ENCODE measurements at regions not wholly inside any gene's neighbourhood (a gene's known extent, or its start where the extent isn't known, plus 50 kb on each side); places are given as distances from the start of the nearest gene placed in this dataset.
"Not testable (repeated sequence)": the region's sequence is repeated elsewhere in the genome, so short reads cannot be mapped to it uniquely, and the experiment has no call there.

GRCh38 chr2:7145707-7146106 lies 228.5 kb downstream of the RNF144A start:
- DNase-seq (ENCODE audit: low spot score) = no peak

GRCh38 chr2:7146151-7146550 lies 228.9 kb downstream of the RNF144A start:
- no peak for DNase-seq (ENCODE audit: low spot score)

- no peak for DNase-seq (ENCODE audit: low spot score)
These were observed 237.4 kb downstream of the RNF144A start for GRCh38 chr2:7154656-7155055.

GRCh38 chr2:7161501-7161900 lies 244.3 kb downstream of the RNF144A start:
- DNase-seq (ENCODE audit: low spot score) = no peak

- no peak for DNase-seq (ENCODE audit: low spot score)
These were observed 248.5 kb downstream of the RNF144A start for GRCh38 chr2:7165736-7166135.

GRCh38 chr2:7167801-7168411 lies 250.7 kb downstream of the RNF144A start:
- DNase-seq (ENCODE audit: low spot score) = no peak

GRCh38 chr2:7169593-7169992 lies 252.4 kb downstream of the RNF144A start:
- DNase-seq (ENCODE audit: low spot score) = no peak

GRCh38 chr2:7178996-7179395 lies 261.8 kb downstream of the RNF144A start:
- not testable (repeated sequence) for DNase-seq (ENCODE audit: low spot score)

- no peak for DNase-seq (ENCODE audit: low spot score)
These were observed 263.6 kb downstream of the RNF144A start for GRCh38 chr2:7180638-7181370.

- no peak for DNase-seq (ENCODE audit: low spot score)
These were observed 265.3 kb downstream of the RNF144A start for GRCh38 chr2:7182525-7182924.

- DNase-seq (ENCODE audit: low spot score) = no peak
These were observed 271.9 kb downstream of the RNF144A start for GRCh38 chr2:7189106-7189505.

- no peak for DNase-seq (ENCODE audit: low spot score)
These were observed 273.5 kb downstream of the RNF144A start for GRCh38 chr2:7190587-7191324.

GRCh38 chr2:7191932-7192331 lies 274.7 kb downstream of the RNF144A start:
- DNase-seq (ENCODE audit: low spot score) = no peak

GRCh38 chr2:7193457-7193856 lies 276.2 kb downstream of the RNF144A start:
- DNase-seq (ENCODE audit: low spot score) = no peak

- DNase-seq (ENCODE audit: low spot score) = no peak
These were observed 277.7 kb downstream of the RNF144A start for GRCh38 chr2:7194950-7195349.

GRCh38 chr2:7196883-7197282 lies 279.7 kb downstream of the RNF144A start:
- DNase-seq (ENCODE audit: low spot score) = no peak

- DNase-seq (ENCODE audit: low spot score) = no peak
These were observed 284.6 kb downstream of the RNF144A start for GRCh38 chr2:7201851-7202250.

- DNase-seq (ENCODE audit: low spot score) = peak; percentile 45
These were observed 285.9 kb downstream of the RNF144A start for GRCh38 chr2:7203056-7203467.

GRCh38 chr2:7205151-7205830 lies 288.1 kb downstream of the RNF144A start:
- DNase-seq (ENCODE audit: low spot score) = no peak

- no peak for DNase-seq (ENCODE audit: low spot score)
These were observed 289.0 kb downstream of the RNF144A start for GRCh38 chr2:7206111-7206810.

- DNase-seq (ENCODE audit: low spot score) = no peak
These were observed 290.4 kb downstream of the RNF144A start for GRCh38 chr2:7207631-7208030.

All from putamen (tissue), 1 donor.